ENCODE measurements at regions not wholly inside any gene's neighbourhood (a gene's known extent, or its start where the extent isn't known, plus 50 kb on each side); places are given as distances from the start of the nearest gene placed in this dataset.

- DNase-seq (ENCODE audit: low read depth in 2 of 2): no peak
These were observed 74.1 kb upstream of the MAOA start for GRCh38 chrX:43581888-43582539.

GRCh38 chrX:43582540-43582913 lies 73.6 kb upstream of the MAOA start:
- DNase-seq (ENCODE audit: low read depth in 2 of 2): no peak

- DNase-seq (ENCODE audit: low read depth in 2 of 2): no peak
These were observed 70.2 kb upstream of the MAOA start for GRCh38 chrX:43585922-43586321.

GRCh38 chrX:43586830-43587229 lies 69.3 kb upstream of the MAOA start:
- no peak for DNase-seq (ENCODE audit: low read depth in 2 of 2)

- no peak for DNase-seq (ENCODE audit: low read depth in 2 of 2)
These were observed 66.4 kb upstream of the MAOA start for GRCh38 chrX:43589735-43590134.

- DNase-seq (ENCODE audit: low read depth in 2 of 2): no peak
These were observed 65.9 kb upstream of the MAOA start for GRCh38 chrX:43590150-43590549.

- no peak for DNase-seq (ENCODE audit: low read depth in 2 of 2)
These were observed 63.5 kb upstream of the MAOA start for GRCh38 chrX:43592597-43592996.

GRCh38 chrX:43595931-43596330 lies 60.2 kb upstream of the MAOA start:
- no peak for DNase-seq (ENCODE audit: low read depth in 2 of 2)

- no peak for DNase-seq (ENCODE audit: low read depth in 2 of 2)
These were observed 51.3 kb upstream of the MAOA start for GRCh38 chrX:43604753-43605152.

- no peak for DNase-seq (ENCODE audit: low read depth in 2 of 2)
These were observed 50.7 kb upstream of the MAOA start for GRCh38 chrX:43605351-43605750.
